Esophagus squamous epithelium (tissue), 5 donors: ENCODE measurements at regions not wholly inside any gene's neighbourhood (a gene's known extent, or its start where the extent isn't known, plus 50 kb on each side); places are given as distances from the start of the nearest gene placed in this dataset.

Experiments
- DNase-seq: peaks from one replicate; lab custom pipeline; 2025; lab: John Stamatoyannopoulos, UW
- H3K27ac ChIP-seq, 4 donors: fragments of 200-600 bp; sonication (generic); one replicate each; pipeline ENCODE4 v1.5.1; 2016 to 2019; ENCODE audit warnings: mild to moderate bottlenecking in 1 of 4
- H3K27me3 ChIP-seq, 4 donors: fragments of 200-600 bp; sonication (generic); 1 replicate in 3 of 4; 2 replicates in 1 of 4; pipeline versions ENCODE4 v1.5.1 to v1.6.0; 2017 to 2021; ENCODE audit warnings: antibody characterized with exemption in 1 of 4
- H3K36me3 ChIP-seq, 3 donors: fragments of 200-600 bp; sonication (generic); one replicate each; pipeline ENCODE4 v1.5.1; 2016 to 2019
- H3K4me1 ChIP-seq, 3 donors: fragments of 200-600 bp; sonication (generic); one replicate each; pipeline ENCODE4 v1.5.1; 2017 to 2019
- H3K4me3 ChIP-seq, 4 donors: fragments of 200-600 bp; sonication (generic); 1 replicate in 3 of 4; 2 replicates in 1 of 4; pipeline ENCODE4 v1.5.1; 2016 to 2019; ENCODE audit warnings: mild to moderate bottlenecking in 2 of 4, moderate library complexity in 1 of 4
- H3K9me3 ChIP-seq, 3 donors: fragments of 200-600 bp; sonication (generic); one replicate each; pipeline ENCODE4 v1.5.1; 2016 to 2019
- POLR2A ChIP-seq, 4 donors: fragments of 450-650 bp; IDR thresholded peaks; one replicate each; pipeline ENCODE4 v1.6.1; 2017; ENCODE audit warnings: antibody characterized with exemption in 4 of 4, mild to moderate bottlenecking in 4 of 4, moderate library complexity in 3 of 4
- WGBS, 2 donors: methylation state at CpG; one replicate each; pipeline ENCODE4 v1.1.5; 2018; 5-methylcytosine and 5-hydroxymethylcytosine counted together
- intact Hi-C: fragments of 100-400 bp; cut with DNase I; formaldehyde crosslinking; loops from one replicate; pipeline ENCODE4 v1.15.0; 2022
- TF ChIP-seq, protein P1 (sequence below), 6 experiments: fragments of 450-650 bp in 4 of 6; fragments of 200-600 bp in 2 of 6; sonication (generic) in 2 of 6; IDR thresholded peaks; one replicate each; pipeline ENCODE4 v1.5.1; 2016 to 2019; ENCODE audit warnings: antibody characterized with exemption in 6 of 6, mild to moderate bottlenecking in 4 of 6, moderate library complexity in 4 of 6
- donor health status: DM: yes; HTN: yes; CAD: no.

DNA sequence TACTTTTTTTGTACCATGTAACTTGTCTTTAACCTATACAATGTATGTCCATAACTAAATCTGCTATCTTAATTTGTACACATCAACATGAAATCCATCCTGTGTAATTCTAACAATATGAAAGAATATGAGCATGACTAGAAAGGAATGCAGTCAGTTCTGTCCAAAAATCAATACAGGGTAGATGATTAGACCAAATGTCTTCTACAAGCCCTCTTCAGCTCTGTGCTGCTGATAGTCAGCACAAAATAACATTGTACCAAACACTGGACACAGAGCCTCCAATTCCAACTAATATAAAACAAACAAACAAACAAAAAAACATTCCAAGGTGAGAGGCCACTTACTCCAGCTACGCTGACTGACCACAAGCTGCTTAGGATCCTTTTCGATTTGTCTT, 301.4 kb upstream of the IRAK1BP1 start:
- Histone ChIP-seq H3K27ac (no peak overlapping the region), H3K4me3 (no peak overlapping the region), H3K36me3 (no peaks in the 10 kb centered on the region), H3K9me3 (peaks cover 0 to 10% (median 0%) of the 10 kb centered on the region in 3 donors), H3K4me1 (no peaks in the 10 kb centered on the region), H3K27me3 (no peaks in the 10 kb centered on the region)
- WGBS, 2 donors: 68 to 72% methylated on average over 2 of the region's 2 CpGs
- no peak for DNase-seq
- TF ChIP-seq POLR2A (IDR thresholded peaks at IDR 0.05): no peak
- TF ChIP-seq, protein P1, sequence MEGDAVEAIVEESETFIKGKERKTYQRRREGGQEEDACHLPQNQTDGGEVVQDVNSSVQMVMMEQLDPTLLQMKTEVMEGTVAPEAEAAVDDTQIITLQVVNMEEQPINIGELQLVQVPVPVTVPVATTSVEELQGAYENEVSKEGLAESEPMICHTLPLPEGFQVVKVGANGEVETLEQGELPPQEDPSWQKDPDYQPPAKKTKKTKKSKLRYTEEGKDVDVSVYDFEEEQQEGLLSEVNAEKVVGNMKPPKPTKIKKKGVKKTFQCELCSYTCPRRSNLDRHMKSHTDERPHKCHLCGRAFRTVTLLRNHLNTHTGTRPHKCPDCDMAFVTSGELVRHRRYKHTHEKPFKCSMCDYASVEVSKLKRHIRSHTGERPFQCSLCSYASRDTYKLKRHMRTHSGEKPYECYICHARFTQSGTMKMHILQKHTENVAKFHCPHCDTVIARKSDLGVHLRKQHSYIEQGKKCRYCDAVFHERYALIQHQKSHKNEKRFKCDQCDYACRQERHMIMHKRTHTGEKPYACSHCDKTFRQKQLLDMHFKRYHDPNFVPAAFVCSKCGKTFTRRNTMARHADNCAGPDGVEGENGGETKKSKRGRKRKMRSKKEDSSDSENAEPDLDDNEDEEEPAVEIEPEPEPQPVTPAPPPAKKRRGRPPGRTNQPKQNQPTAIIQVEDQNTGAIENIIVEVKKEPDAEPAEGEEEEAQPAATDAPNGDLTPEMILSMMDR (IDR thresholded peaks at IDR 0.05): no peak
- intact Hi-C loops: no loop called here

DNA sequence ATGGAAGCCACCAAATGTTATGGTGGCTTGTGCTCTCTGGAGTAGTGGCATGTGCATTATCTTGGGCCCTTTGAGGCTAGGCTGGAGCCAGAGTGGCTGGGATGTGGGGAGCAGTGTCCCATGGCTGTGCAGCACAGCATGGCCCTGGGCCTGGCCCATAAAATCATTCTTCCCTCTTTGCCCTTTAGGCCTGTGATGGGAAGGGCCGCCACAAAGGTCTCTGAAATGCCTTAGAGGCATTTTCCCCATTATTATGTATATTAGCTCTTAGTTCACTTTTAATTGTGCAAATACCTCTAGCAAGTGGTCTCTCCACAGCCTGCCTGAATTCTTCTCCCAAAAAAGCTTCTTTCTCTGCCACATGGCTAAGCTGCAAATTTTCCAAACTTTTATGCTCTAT, 297.3 kb upstream of the IRAK1BP1 start:
- WGBS, 2 donors: 70 to 78% methylated on average over 1 of the region's 1 CpG
- no peaks in the 10 kb centered on the region for H3K27me3 ChIP-seq
- intact Hi-C loops: no loop called here
- no peaks in the 10 kb centered on the region for H3K4me1 ChIP-seq
- H3K4me3 ChIP-seq: no peak overlapping the region
- H3K36me3 ChIP-seq: no peaks in the 10 kb centered on the region
- H3K9me3 ChIP-seq: peaks cover 0 to 10% (median 0%) of the 10 kb centered on the region in 3 donors
- TF ChIP-seq, protein P1 (IDR thresholded peaks at IDR 0.05): no peak
- TF ChIP-seq POLR2A (IDR thresholded peaks at IDR 0.05): no peak
- no peak overlapping the region for H3K27ac ChIP-seq
- no peak for DNase-seq

- WGBS, 2 donors: 38 to 75% methylated on average over 1 of the region's 1 CpG
- H3K27me3 ChIP-seq: no peaks in the 10 kb centered on the region
- no peak overlapping the region for H3K4me3 ChIP-seq
- DNase-seq: no peak
- no peaks in the 10 kb centered on the region for H3K36me3 ChIP-seq
- no peaks in the 10 kb centered on the region for H3K4me1 ChIP-seq
- TF ChIP-seq, protein P1 (IDR thresholded peaks at IDR 0.05): no peak
- no peak for TF ChIP-seq POLR2A (IDR thresholded peaks at IDR 0.05)
- no peak overlapping the region for H3K27ac ChIP-seq
- H3K9me3 ChIP-seq: no peaks in the 10 kb centered on the region
- intact Hi-C loops: no loop called here
Measured at GRCh38 chr6:78577585-78577984, 289.8 kb upstream of the IRAK1BP1 start.

DNA sequence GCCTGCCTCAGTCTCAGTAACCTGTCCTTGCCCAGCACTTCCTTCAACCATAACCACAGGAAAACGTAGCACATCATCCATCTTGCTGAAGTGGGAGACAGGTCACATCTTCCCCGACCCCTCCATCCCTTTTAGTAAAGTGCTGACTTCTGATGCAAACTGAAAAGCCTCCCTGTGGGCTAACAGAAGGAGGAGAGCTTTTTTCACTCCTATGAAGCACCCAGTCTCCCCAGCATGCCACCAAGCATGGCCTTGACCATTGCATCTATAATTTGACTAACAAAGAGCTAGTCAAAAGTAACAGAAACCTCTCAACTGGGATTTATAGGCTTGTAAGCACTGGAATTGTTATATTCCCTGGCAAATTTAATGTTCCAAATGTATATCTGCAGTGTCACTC, 288.9 kb upstream of the IRAK1BP1 start:
- H3K27ac ChIP-seq: no peak overlapping the region
- TF ChIP-seq, protein P1 (IDR thresholded peaks at IDR 0.05): no peak
- TF ChIP-seq POLR2A (IDR thresholded peaks at IDR 0.05): no peak
- intact Hi-C loops: no loop called here
- no peak overlapping the region for H3K4me3 ChIP-seq
- no peaks in the 10 kb centered on the region for H3K4me1 ChIP-seq
- H3K9me3 ChIP-seq: no peaks in the 10 kb centered on the region
- no peak for DNase-seq
- WGBS, 2 donors: 19 to 37% methylated on average over 2 of the region's 2 CpGs
- no peaks in the 10 kb centered on the region for H3K27me3 ChIP-seq
- no peaks in the 10 kb centered on the region for H3K36me3 ChIP-seq

GRCh38 chr6:78580923-78581322, 286.4 kb upstream of the IRAK1BP1 start:
- WGBS, 2 donors: 44 to 50% methylated on average over 2 of the region's 2 CpGs
- TF ChIP-seq, protein P1 (IDR thresholded peaks at IDR 0.05): no peak
- TF ChIP-seq POLR2A (IDR thresholded peaks at IDR 0.05): no peak
- DNase-seq: no peak
- Histone ChIP-seq H3K27ac (no peak overlapping the region), H3K36me3 (no peaks in the 10 kb centered on the region), H3K4me1 (no peaks in the 10 kb centered on the region), H3K27me3 (no peaks in the 10 kb centered on the region), H3K9me3 (no peaks in the 10 kb centered on the region), H3K4me3 (no peak overlapping the region)
- intact Hi-C loops: no loop called here
